HUES6 (cell line): ENCODE measurements at regions not wholly inside any gene's neighbourhood (a gene's known extent, or its start where the extent isn't known, plus 50 kb on each side); places are given as distances from the start of the nearest gene placed in this dataset.
A peak's percentile ranks its signal among the peaks of the same experiment; 100 is the strongest.

Experiments used
- H3K27ac ChIP-seq: 2 replicates; pipeline ENCODE4 v1.7.0; 2013; ENCODE audit warnings: low read depth, mild to moderate bottlenecking, low read length, inconsistent platforms
- H3K27me3 ChIP-seq: 2 replicates; pipeline ENCODE4 v1.6.1; 2013; ENCODE audit warnings: low read length; ENCODE audit not compliant: control insufficient read depth, insufficient read depth
- H3K36me3 ChIP-seq: 2 replicates; pipeline ENCODE4 v1.6.1; 2013; ENCODE audit warnings: low read length; ENCODE audit not compliant: control insufficient read depth, insufficient read depth
- H3K4me1 ChIP-seq: 2 replicates; pipeline ENCODE4 v1.6.1; 2013; ENCODE audit warnings: low read length; ENCODE audit not compliant: control insufficient read depth, insufficient read depth
- H3K4me3 ChIP-seq: 2 replicates; pipeline ENCODE4 v1.5.1; 2013; ENCODE audit warnings: low read depth, low read length
- H3K9ac ChIP-seq: one replicate; pipeline ENCODE4 v1.6.1; 2013; ENCODE audit warnings: mild to moderate bottlenecking, low read length
- H3K9me3 ChIP-seq: 2 replicates; pipeline ENCODE4 v1.6.1; 2013; ENCODE audit warnings: low read depth, low read length; ENCODE audit not compliant: control insufficient read depth, insufficient read depth

DNA sequence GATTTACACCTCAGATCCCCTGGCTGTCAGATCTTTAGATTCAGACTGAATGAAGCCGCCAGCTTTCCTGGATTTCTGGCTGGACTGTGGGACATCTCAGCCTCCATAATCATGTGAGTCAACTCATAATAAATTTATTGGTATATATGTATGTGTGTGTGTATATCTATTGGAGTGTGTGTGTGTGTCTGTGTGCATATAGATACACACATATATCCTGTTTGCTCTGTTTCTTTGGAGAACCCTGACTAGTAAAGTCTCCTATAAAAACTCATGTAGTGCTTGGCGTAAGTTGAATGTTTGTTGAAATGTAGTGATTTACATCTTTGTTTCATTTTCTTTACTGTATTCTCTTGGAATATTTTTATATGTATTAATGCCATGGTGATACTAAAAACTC lies 499.5 kb upstream of the KLF12 start:
- H3K27me3 ChIP-seq, result no peaks in the 10 kb centered on the region
- H3K9me3 ChIP-seq, result 0 out of 2 replicates have a peak, but pooled peaks cover 3% of the 10 kb centered on the region
- H3K4me1 ChIP-seq, result no peaks in the 10 kb centered on the region
- H3K9ac ChIP-seq, result no peak overlapping the region
- H3K27ac ChIP-seq, result no peak overlapping the region
- H3K4me3 ChIP-seq, result no peak overlapping the region
- no peaks in the 10 kb centered on the region for H3K36me3 ChIP-seq

DNA sequence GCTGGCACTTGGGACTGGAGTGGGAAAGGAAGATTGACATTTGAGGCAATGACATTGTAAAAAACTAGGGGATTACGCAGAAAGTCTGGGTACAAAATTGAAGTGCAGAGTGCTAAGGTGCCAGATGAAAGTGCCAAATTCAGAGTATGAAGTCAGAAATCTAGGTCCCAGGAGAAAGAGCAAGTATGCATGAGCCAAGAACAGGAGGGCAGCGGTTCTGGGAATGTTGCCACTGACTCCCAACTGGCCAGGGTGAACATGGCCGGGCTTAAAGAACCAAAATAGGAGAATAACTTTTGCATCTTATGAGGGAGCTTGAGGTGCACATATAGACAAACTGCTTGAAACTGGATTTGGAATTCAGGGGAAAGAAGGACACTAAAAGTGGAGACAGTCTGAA lies 495.8 kb upstream of the KLF12 start:
- H3K4me1 ChIP-seq, result no peaks in the 10 kb centered on the region
- H3K36me3 ChIP-seq, result no peaks in the 10 kb centered on the region
- H3K9me3 ChIP-seq, result 0 out of 2 replicates have a peak, but pooled peaks cover 3% of the 10 kb centered on the region
- no peak overlapping the region for H3K27ac ChIP-seq
- H3K9ac ChIP-seq, result no peak overlapping the region
- H3K27me3 ChIP-seq, result no peaks in the 10 kb centered on the region
- no peak overlapping the region for H3K4me3 ChIP-seq

DNA sequence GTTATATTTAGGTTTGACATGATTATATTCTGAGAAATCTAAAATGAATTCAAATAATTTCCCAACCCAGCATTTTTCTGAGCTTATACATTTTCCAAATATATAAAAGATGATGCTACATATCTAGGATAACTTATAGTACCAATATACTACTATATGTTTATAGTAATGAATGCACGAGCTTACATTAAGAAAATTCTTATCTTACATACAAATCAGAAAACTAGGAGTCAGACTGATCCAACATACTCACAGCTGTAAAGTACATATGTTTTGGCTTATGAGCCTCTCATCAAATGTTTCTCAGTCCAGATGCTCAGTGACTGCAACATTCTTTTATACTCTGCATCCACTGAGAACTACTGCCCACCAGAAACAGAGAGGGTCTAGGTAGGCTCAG lies 491.3 kb upstream of the KLF12 start:
- Histone ChIP-seq H3K4me3 (no peak overlapping the region), H3K27ac (no peak overlapping the region), H3K27me3 (no peaks in the 10 kb centered on the region), H3K9ac (no peak overlapping the region), H3K4me1 (peaks cover 6% of the 10 kb centered on the region; the same call in 1 of the 2 replicates), H3K36me3 (no peaks in the 10 kb centered on the region), H3K9me3 (0 out of 2 replicates have a peak, but pooled peaks cover 3% of the 10 kb centered on the region)

DNA sequence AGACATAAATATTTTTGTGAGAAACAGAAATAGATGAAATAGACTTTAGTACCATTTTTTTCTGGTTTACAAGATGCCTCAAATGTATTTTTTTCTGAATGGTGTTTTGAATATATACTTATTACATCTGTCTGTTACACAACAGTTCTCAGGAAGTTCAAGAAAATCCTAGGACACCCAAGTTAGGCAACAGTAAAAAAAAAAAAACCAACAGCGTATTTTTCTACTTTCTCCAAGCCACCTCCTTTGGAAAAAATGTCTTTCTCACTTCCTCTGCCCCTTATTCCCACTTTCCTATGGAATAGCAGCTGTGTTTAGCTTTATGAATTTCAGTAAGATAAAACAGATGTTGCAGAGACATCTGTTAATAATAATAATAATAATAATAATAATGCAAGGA lies 489.6 kb upstream of the KLF12 start:
- Histone ChIP-seq H3K27ac (no peak overlapping the region), H3K4me1 (peaks cover 6% of the 10 kb centered on the region; the same call in 1 of the 2 replicates), H3K9ac (no peak overlapping the region), H3K36me3 (no peaks in the 10 kb centered on the region), H3K27me3 (no peaks in the 10 kb centered on the region), H3K4me3 (no peak overlapping the region), H3K9me3 (no peaks in the 10 kb centered on the region)

DNA sequence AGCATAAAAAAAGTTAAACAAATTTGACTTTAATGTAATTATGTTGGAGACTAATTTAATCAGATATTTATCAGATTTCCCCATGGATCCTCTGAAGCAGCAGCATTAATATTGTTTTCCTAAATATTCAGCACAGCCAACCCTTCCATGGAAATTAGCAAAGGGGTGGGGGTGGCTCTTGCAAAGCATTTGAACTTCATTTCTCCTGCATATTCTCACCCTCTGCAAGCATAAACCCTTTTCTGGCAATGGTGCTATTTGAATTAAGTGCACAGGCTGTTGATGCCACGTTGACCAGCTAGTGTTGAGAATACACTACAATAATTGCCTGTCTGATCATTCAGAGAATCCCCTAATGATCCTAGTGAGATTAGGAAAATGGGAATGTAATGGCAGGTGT lies 488.1 kb upstream of the KLF12 start:
- H3K27me3 ChIP-seq, result no peaks in the 10 kb centered on the region
- no peak overlapping the region for H3K4me3 ChIP-seq
- H3K9me3 ChIP-seq, result no peaks in the 10 kb centered on the region
- no peaks in the 10 kb centered on the region for H3K36me3 ChIP-seq
- H3K4me1 ChIP-seq, result peaks cover 6% of the 10 kb centered on the region; the same call in 1 of the 2 replicates
- H3K9ac ChIP-seq, result no peak overlapping the region
- H3K27ac ChIP-seq, result no peak overlapping the region

DNA sequence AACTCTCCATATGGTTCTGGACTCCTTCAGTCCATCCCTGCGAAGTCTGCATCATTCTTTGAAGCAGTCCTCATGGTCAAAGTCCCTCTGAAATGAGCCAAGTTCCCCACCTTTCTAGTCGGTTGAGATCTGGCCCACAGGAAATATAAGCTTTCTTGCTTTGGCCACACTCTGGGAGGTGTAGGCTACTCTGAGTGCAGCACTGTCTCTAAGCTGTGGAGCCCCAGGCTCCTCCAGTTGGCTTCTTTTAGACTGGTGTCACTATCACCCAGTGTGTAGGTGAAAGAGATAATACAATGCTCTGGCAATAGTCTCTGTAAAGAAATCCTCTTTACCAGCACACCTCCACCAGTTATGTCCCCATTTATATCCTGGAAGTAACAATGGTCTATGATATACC lies 486.5 kb upstream of the KLF12 start:
- H3K27me3 ChIP-seq, result no peaks in the 10 kb centered on the region
- H3K4me1 ChIP-seq, result peaks cover 6% of the 10 kb centered on the region; the same call in 1 of the 2 replicates
- no peak overlapping the region for H3K9ac ChIP-seq
- no peak overlapping the region for H3K4me3 ChIP-seq
- no peaks in the 10 kb centered on the region for H3K36me3 ChIP-seq
- no peaks in the 10 kb centered on the region for H3K9me3 ChIP-seq
- no peak overlapping the region for H3K27ac ChIP-seq

DNA sequence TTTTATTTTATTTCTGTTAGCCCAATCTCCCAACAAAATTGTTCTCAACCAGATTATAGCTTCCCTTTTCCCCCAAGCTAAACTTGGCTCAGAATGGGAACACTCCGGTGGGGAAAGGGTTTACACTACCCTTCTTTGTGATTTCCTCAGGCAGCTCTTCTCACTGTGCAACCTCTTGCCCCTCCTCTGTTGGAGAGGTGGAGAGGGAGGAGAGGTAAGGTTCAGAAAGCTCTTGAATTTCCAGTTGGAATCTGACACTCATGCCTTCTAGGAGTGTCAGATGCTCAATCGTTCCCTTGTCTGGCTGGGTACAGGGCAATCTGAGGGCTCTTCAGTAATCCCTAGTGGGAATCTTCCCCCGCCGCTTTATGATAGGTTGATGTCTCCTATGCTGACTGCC lies 486.1 kb upstream of the KLF12 start:
- H3K27ac ChIP-seq, result no peak overlapping the region
- H3K4me1 ChIP-seq, result peaks cover 6% of the 10 kb centered on the region; the same call in 1 of the 2 replicates
- no peaks in the 10 kb centered on the region for H3K9me3 ChIP-seq
- H3K4me3 ChIP-seq, result no peak overlapping the region
- H3K36me3 ChIP-seq, result no peaks in the 10 kb centered on the region
- H3K9ac ChIP-seq, result no peak overlapping the region
- no peaks in the 10 kb centered on the region for H3K27me3 ChIP-seq

DNA sequence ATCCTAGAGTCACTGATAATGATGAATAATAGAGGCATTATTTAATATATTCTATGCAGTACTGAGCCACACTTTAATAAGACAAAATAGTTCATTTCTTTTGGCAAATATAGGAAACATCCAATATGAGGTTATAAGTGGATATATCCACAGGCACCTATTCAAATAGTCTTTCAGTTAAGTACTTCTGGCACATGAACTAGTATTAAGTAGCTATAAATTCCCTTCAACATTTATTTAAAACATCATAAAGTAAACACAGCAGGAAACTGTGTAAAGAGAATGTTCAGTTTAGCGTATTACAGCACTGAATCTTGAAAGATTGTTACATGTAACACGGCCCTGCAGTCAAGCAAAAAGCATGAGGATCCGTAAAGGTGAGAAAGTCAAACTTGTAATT lies 463.3 kb upstream of the KLF12 start:
- no peaks in the 10 kb centered on the region; the same call in 1 of the 2 replicates for H3K4me1 ChIP-seq
- H3K27me3 ChIP-seq, result no peaks in the 10 kb centered on the region
- H3K27ac ChIP-seq, result no peak overlapping the region
- H3K9ac ChIP-seq, result no peak overlapping the region
- no peaks in the 10 kb centered on the region for H3K36me3 ChIP-seq
- H3K4me3 ChIP-seq, result no peak overlapping the region
- no peaks in the 10 kb centered on the region for H3K9me3 ChIP-seq

DNA sequence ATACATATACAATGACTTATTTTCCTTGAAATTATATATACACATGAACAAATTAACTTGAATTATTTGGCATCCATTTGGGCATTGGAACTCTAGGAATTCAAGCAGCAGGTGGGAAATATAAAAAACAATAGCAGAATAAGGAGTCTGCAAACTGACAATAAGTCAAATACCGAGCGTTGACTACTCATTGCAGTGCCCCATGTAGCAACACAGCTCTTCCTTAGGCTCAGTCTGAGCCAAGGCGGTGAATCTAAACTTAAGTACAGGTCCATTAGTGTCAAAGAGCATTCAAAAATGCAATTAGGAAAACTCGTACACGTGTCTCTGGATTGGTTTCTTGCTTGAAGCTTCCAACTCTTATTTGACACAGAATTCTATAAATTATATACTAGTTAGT lies 462.5 kb upstream of the KLF12 start:
- Histone ChIP-seq H3K9me3 (no peaks in the 10 kb centered on the region), H3K9ac (no peak overlapping the region), H3K4me3 (no peak overlapping the region), H3K36me3 (no peaks in the 10 kb centered on the region), H3K27ac (no peak overlapping the region), H3K27me3 (no peaks in the 10 kb centered on the region), H3K4me1 (no peaks in the 10 kb centered on the region; the same call in 1 of the 2 replicates)

DNA sequence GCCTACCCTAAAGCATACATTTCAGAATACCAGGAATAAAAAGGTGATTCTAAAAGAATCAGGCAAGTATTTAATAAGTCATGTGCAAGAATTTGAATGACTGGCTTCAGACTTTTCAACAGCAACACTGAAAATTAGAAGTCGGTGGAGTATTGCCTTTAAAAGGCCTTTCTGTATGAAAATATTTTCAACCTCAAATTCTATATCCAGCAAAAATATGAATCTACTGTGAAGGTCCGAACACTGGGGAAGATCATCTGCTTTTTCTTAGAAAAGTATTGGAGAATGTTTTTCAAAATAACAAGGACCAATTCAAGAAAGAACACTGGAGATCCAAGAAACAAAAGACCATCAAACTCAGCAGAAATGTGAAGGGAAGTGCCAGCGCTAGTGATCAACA lies 459.5 kb upstream of the KLF12 start:
- H3K27ac ChIP-seq, result no peak overlapping the region
- no peaks in the 10 kb centered on the region for H3K27me3 ChIP-seq
- no peak overlapping the region for H3K9ac ChIP-seq
- H3K9me3 ChIP-seq, result no peaks in the 10 kb centered on the region
- no peak overlapping the region for H3K4me3 ChIP-seq
- no peaks in the 10 kb centered on the region for H3K36me3 ChIP-seq
- H3K4me1 ChIP-seq, result no peaks in the 10 kb centered on the region; the same call in 1 of the 2 replicates

DNA sequence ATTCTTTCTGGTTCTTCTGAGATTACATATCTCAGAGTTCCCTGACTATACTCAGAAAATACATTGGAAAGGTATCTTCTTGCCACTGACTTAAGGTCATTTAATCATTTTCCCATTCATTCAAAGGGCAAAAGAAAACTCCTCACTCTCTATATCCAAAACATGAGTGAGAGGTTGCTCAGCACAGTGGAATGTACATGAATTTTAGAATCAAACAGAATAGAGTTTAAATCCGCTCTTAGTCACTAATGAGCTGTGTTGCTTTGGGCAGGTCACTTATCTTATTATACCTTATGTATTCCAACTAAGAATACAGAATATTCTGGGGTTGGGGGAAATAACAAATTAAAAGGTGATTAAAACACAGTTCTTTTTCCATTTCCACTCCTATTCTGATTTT lies 452.6 kb upstream of the KLF12 start:
- no peak overlapping the region for H3K4me3 ChIP-seq
- H3K27me3 ChIP-seq, result no peaks in the 10 kb centered on the region
- no peak overlapping the region for H3K27ac ChIP-seq
- no peaks in the 10 kb centered on the region for H3K36me3 ChIP-seq
- no peaks in the 10 kb centered on the region for H3K9me3 ChIP-seq
- H3K9ac ChIP-seq, result no peak overlapping the region
- no peaks in the 10 kb centered on the region for H3K4me1 ChIP-seq

DNA sequence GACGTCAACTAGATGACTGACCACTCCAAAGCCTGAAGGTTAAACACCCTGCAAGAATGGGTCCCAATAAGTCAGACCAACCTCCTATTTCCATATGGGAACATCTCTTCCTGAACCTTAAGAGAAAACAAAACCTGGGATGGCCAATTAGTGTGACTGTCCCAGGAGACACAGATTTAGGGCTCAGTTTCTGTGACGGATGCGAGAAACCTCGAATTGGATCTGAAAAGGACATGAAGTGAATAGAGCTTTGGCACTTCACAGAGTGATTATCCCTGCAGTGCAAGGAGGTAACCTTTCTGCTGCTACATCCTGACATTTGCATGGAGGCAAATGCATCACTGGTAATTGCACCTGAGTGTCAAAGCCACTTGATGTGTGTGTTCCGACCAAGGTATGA lies 442.2 kb upstream of the KLF12 start:
- H3K36me3 ChIP-seq, result no peaks in the 10 kb centered on the region
- H3K27ac ChIP-seq, result no peak overlapping the region
- peak overlapping the region; percentile 54 for H3K4me3 ChIP-seq
- no peaks in the 10 kb centered on the region for H3K9me3 ChIP-seq
- no peak overlapping the region for H3K9ac ChIP-seq
- H3K4me1 ChIP-seq, result peaks cover 17% of the 10 kb centered on the region
- H3K27me3 ChIP-seq, result peaks cover 9% of the 10 kb centered on the region; the same call in 1 of the 2 replicates
